Right lobe of liver (tissue), 6 donors: ENCODE measurements at regions not wholly inside any gene's neighbourhood (a gene's known extent, or its start where the extent isn't known, plus 50 kb on each side); places are given as distances from the start of the nearest gene placed in this dataset.

Experiments
- ATAC-seq, 4 donors: fragments of 200-7000 bp; cut with Tn5 transposase; one replicate each; pipeline ENCODE4 v1.9.1; 2020; ENCODE audit warnings: mild to moderate bottlenecking in 4 of 4, moderate library complexity in 4 of 4
- DNase-seq, 3 donors: peaks; one replicate each; pipeline ENCODE4 v3.0.0-alpha.2; 2020
- H3K27ac ChIP-seq, 3 donors: fragments of 200-600 bp; one replicate each; pipeline ENCODE4 v1.8.0; 2022
- H3K27me3 ChIP-seq, 2 donors: fragments of 200-600 bp; one replicate each; pipeline ENCODE4 v1.8.0; 2022
- H3K36me3 ChIP-seq, 4 donors: fragments of 200-600 bp; sonication (generic) in 1 of 4; one replicate each; pipeline versions ENCODE4 v1.5.1 to v1.8.0; 2017 to 2022; ENCODE audit warnings: control low read depth in 1 of 4
- H3K4me1 ChIP-seq, 4 donors: fragments of 200-600 bp; sonication (generic) in 1 of 4; one replicate each; pipeline versions ENCODE4 v1.5.1 to v1.8.0; 2017 to 2022; ENCODE audit warnings: control low read depth in 1 of 4
- H3K4me3 ChIP-seq, 3 donors: fragments of 200-600 bp; one replicate each; pipeline ENCODE4 v1.8.0; 2022
- H3K9me3 ChIP-seq, 4 donors: fragments of 200-600 bp; sonication (generic) in 1 of 4; one replicate each; pipeline versions ENCODE4 v1.5.1 to v1.8.0; 2017 to 2022; ENCODE audit warnings: control low read depth in 1 of 4
- CTCF ChIP-seq, 4 donors: fragments of 200-600 bp in 3 of 4; fragments of 450-650 bp in 1 of 4; IDR thresholded peaks; one replicate each; pipeline versions ENCODE4 v1.5.1 to v1.8.0; 2016 to 2022; ENCODE audit warnings: antibody characterized with exemption in 4 of 4, mild to moderate bottlenecking in 2 of 4
- POLR2A ChIP-seq: fragments of 450-650 bp; IDR thresholded peaks from one replicate; pipeline ENCODE4 v1.6.1; 2017; ENCODE audit warnings: antibody characterized with exemption, mild to moderate bottlenecking
- WGBS: methylation state at CpG from one replicate; pipeline ENCODE4 v1.1.6; 2018; ENCODE audit warnings: low coverage, low lambda C conversion rate; ENCODE audit not compliant: insufficient coverage; ENCODE audit errors: missing lambda C conversion rate; 5-methylcytosine and 5-hydroxymethylcytosine counted together
- intact Hi-C, 2 donors: fragments of 100-400 bp; cut with DNase I; formaldehyde crosslinking; loops; one replicate each; pipeline versions ENCODE4 v1.11.2 to v1.14.1; 2022
- donor health status: DM: no; HTN: yes; CAD: no.
- donor health status: DM: no; HTN: no; CAD: no.
- donor health status: DM: no; HTN: no; CAD: no.
- donor health status: DM: no; HTN: yes; CAD: no.
- donor health status: DM: no; HTN: yes; CAD: no.

GRCh38 chr13:67971291-67971690 lies 741.2 kb upstream of the PCDH9 start:
- no peak for DNase-seq
- intact Hi-C loops = no loop called here
- WGBS = 68% methylated on average over 5 of the region's 5 CpGs
- no peaks in the 10 kb centered on the region for H3K36me3 ChIP-seq
- no peaks in the 10 kb centered on the region for H3K4me1 ChIP-seq
- no peaks in the 10 kb centered on the region for H3K9me3 ChIP-seq
- H3K4me3 ChIP-seq = no peak overlapping the region
- no peaks in the 10 kb centered on the region for H3K27me3 ChIP-seq
- no peak overlapping the region for H3K27ac ChIP-seq
- no peak for ATAC-seq
- TF ChIP-seq CTCF (IDR thresholded peaks at IDR 0.05) (no peak), POLR2A (no peak)

GRCh38 chr13:67967031-67967430 lies 736.9 kb upstream of the PCDH9 start:
- H3K27ac ChIP-seq = no peak overlapping the region
- H3K4me1 ChIP-seq = no peaks in the 10 kb centered on the region
- no peak for TF ChIP-seq CTCF (IDR thresholded peaks at IDR 0.05)
- TF ChIP-seq POLR2A = no peak
- ATAC-seq (no peak), DNase-seq (no peak)
- no peaks in the 10 kb centered on the region for H3K36me3 ChIP-seq
- WGBS = 50% methylated on average over 1 of the region's 1 CpG
- intact Hi-C loops = no loop called here
- no peaks in the 10 kb centered on the region for H3K9me3 ChIP-seq
- no peaks in the 10 kb centered on the region for H3K27me3 ChIP-seq
- no peak overlapping the region for H3K4me3 ChIP-seq

- Histone ChIP-seq H3K36me3 (no peaks in the 10 kb centered on the region), H3K4me3 (no peak overlapping the region), H3K27me3 (no peaks in the 10 kb centered on the region), H3K27ac (no peak overlapping the region), H3K9me3 (no peaks in the 10 kb centered on the region), H3K4me1 (no peaks in the 10 kb centered on the region)
- ATAC-seq (no peak), DNase-seq (no peak)
- no peak for TF ChIP-seq CTCF (IDR thresholded peaks at IDR 0.05)
- no peak for TF ChIP-seq POLR2A
- WGBS = 79% methylated on average over 1 of the region's 1 CpG
- intact Hi-C loops = no loop called here
These were observed 735.9 kb upstream of the PCDH9 start for GRCh38 chr13:67966065-67966464.

- DNase-seq (no peak), ATAC-seq (no peak)
These were observed 734.9 kb upstream of the PCDH9 start for GRCh38 chr13:67964986-67965385.

More at GRCh38 chr13:67964986-67965385, 734.9 kb upstream of the PCDH9 start:
- Histone ChIP-seq H3K9me3 (no peaks in the 10 kb centered on the region), H3K27me3 (no peaks in the 10 kb centered on the region), H3K4me1 (no peaks in the 10 kb centered on the region), H3K4me3 (no peak overlapping the region), H3K36me3 (no peaks in the 10 kb centered on the region), H3K27ac (no peak overlapping the region)
- 38% methylated on average over 1 of the region's 1 CpG for WGBS
- no peak for TF ChIP-seq CTCF (IDR thresholded peaks at IDR 0.05)
- no peak for TF ChIP-seq POLR2A
- intact Hi-C loops = no loop called here
